ENCODE measurements at regions not wholly inside any gene's neighbourhood (a gene's known extent, or its start where the extent isn't known, plus 50 kb on each side); places are given as distances from the start of the nearest gene placed in this dataset.

DNA sequence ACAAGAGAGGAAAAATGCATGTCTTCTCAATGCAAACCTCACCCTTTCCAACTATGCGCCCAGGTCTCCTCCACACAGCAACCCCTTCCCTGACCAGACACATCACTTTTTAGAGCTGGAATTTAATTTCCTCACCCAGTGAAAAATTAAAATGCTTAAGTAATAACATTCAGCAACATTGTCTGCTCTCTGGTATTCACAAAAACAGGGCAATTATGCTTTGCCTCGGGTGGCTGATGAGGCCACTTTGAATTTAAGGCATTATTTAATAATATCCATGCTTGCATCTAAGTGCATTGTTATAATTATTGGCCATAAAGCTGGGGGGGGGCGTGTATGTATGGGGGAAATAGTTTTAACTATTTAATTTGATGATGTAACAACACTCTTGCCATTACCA lies 777.8 kb upstream of the NRSN1 start:
- no peaks in the 10 kb centered on the region for H3K4me1 ChIP-seq (ENCODE audit: insufficient read depth, low read length)
- no peak overlapping the region for H3K27ac ChIP-seq (ENCODE audit: low read length)
- DNase-seq (no peak), ATAC-seq (ENCODE audit: insufficient read depth, low read depth) (no peak)
- no peak overlapping the region for H3K4me3 ChIP-seq (ENCODE audit: low read depth in 1 of 2, low read length in 2 of 2)
- H3K36me3 ChIP-seq (ENCODE audit: insufficient read depth, low read length) = no peaks in the 10 kb centered on the region
- H4K20me1 ChIP-seq (ENCODE audit: insufficient read depth, low read length) = no peaks in the 10 kb centered on the region
- H3K9ac ChIP-seq (ENCODE audit: low read depth, low read length) = no peak overlapping the region
- TF ChIP-seq EZH2 (IDR thresholded peaks at IDR 0.05; ENCODE audit: borderline replicate concordance, low read depth, low read length, severe bottlenecking) = no peak
- TF ChIP-seq, protein P1, sequence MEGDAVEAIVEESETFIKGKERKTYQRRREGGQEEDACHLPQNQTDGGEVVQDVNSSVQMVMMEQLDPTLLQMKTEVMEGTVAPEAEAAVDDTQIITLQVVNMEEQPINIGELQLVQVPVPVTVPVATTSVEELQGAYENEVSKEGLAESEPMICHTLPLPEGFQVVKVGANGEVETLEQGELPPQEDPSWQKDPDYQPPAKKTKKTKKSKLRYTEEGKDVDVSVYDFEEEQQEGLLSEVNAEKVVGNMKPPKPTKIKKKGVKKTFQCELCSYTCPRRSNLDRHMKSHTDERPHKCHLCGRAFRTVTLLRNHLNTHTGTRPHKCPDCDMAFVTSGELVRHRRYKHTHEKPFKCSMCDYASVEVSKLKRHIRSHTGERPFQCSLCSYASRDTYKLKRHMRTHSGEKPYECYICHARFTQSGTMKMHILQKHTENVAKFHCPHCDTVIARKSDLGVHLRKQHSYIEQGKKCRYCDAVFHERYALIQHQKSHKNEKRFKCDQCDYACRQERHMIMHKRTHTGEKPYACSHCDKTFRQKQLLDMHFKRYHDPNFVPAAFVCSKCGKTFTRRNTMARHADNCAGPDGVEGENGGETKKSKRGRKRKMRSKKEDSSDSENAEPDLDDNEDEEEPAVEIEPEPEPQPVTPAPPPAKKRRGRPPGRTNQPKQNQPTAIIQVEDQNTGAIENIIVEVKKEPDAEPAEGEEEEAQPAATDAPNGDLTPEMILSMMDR (IDR thresholded peaks at IDR 0.05; ENCODE audit: borderline replicate concordance, extremely low read depth, low read length, poor library complexity, severe bottlenecking) = no peak
- H3K4me2 ChIP-seq (ENCODE audit: insufficient read depth, low read length) = no peak overlapping the region
- H2AFZ ChIP-seq (ENCODE audit: low read depth, low read length) = no peak overlapping the region
- no peaks in the 10 kb centered on the region for H3K9me3 ChIP-seq (ENCODE audit: insufficient read depth, low read length, severe bottlenecking)
- no peaks in the 10 kb centered on the region for H3K27me3 ChIP-seq (ENCODE audit: insufficient read depth, low read length, poor library complexity)
- no peaks in the 10 kb centered on the region for H3K79me2 ChIP-seq (ENCODE audit: insufficient read depth, low read length)

DNA sequence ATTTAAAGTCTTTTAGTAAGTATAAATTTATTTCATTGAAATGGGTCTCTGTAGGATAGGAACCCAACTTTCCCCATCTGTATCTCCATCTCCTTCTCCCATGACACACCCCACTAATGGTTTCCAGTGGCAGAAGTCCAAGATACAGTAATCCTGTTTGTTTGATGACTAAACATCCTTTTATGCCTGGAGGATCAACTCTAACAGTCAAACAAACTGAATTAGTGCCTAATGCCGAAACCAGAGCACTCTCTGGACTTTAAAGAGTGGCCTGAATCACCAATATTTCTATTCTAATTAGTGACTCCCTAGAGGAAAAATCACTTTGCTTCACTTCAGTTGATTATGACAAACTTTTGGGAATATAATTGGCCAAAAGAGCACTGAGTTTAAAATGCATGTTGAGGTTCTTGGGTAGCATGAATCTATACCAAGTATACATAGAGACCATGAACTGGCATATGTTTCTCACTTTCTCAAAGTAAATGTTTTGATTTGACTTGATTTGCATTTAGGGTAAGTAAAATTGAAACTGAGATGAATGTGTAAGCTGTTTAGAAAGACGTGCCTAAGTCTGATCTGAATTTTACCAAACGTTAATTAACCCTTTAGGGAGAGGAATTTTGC lies 776.4 kb upstream of the NRSN1 start:
- no peaks in the 10 kb centered on the region for H3K4me1 ChIP-seq (ENCODE audit: insufficient read depth, low read length)
- TF ChIP-seq EZH2 (IDR thresholded peaks at IDR 0.05; ENCODE audit: borderline replicate concordance, low read depth, low read length, severe bottlenecking) = no peak
- TF ChIP-seq, protein P1 (IDR thresholded peaks at IDR 0.05; ENCODE audit: borderline replicate concordance, extremely low read depth, low read length, poor library complexity, severe bottlenecking) = no peak
- H3K36me3 ChIP-seq (ENCODE audit: insufficient read depth, low read length) = no peaks in the 10 kb centered on the region
- H3K4me3 ChIP-seq (ENCODE audit: low read depth in 1 of 2, low read length in 2 of 2) = no peak overlapping the region
- no peak overlapping the region for H3K9ac ChIP-seq (ENCODE audit: low read depth, low read length)
- ATAC-seq (ENCODE audit: insufficient read depth, low read depth) (no peak), DNase-seq (no peak)
- H4K20me1 ChIP-seq (ENCODE audit: insufficient read depth, low read length) = no peaks in the 10 kb centered on the region
- H3K79me2 ChIP-seq (ENCODE audit: insufficient read depth, low read length) = no peaks in the 10 kb centered on the region
- no peaks in the 10 kb centered on the region for H3K27me3 ChIP-seq (ENCODE audit: insufficient read depth, low read length, poor library complexity)
- no peak overlapping the region for H3K27ac ChIP-seq (ENCODE audit: low read length)
- no peak overlapping the region for H3K4me2 ChIP-seq (ENCODE audit: insufficient read depth, low read length)
- H3K9me3 ChIP-seq (ENCODE audit: insufficient read depth, low read length, severe bottlenecking) = no peaks in the 10 kb centered on the region
- H2AFZ ChIP-seq (ENCODE audit: low read depth, low read length) = no peak overlapping the region

GRCh38 chr6:23350752-23351453 lies 775.1 kb upstream of the NRSN1 start:
- Histone ChIP-seq H3K27me3 (ENCODE audit: insufficient read depth, low read length, poor library complexity) (no peaks in the 10 kb centered on the region), H3K79me2 (ENCODE audit: insufficient read depth, low read length) (no peaks in the 10 kb centered on the region), H3K4me1 (ENCODE audit: insufficient read depth, low read length) (no peaks in the 10 kb centered on the region), H3K36me3 (ENCODE audit: insufficient read depth, low read length) (no peaks in the 10 kb centered on the region), H2AFZ (ENCODE audit: low read depth, low read length) (no peak overlapping the region), H3K4me3 (ENCODE audit: low read depth in 1 of 2, low read length in 2 of 2) (no peak overlapping the region), H3K27ac (ENCODE audit: low read length) (no peak overlapping the region), H3K9ac (ENCODE audit: low read depth, low read length) (no peak overlapping the region), H4K20me1 (ENCODE audit: insufficient read depth, low read length) (no peaks in the 10 kb centered on the region), H3K9me3 (ENCODE audit: insufficient read depth, low read length, severe bottlenecking) (no peaks in the 10 kb centered on the region), H3K4me2 (ENCODE audit: insufficient read depth, low read length) (no peak overlapping the region)
- ATAC-seq (ENCODE audit: insufficient read depth, low read depth) (no peak), DNase-seq (no peak)
- TF ChIP-seq, protein P1 (IDR thresholded peaks at IDR 0.05; ENCODE audit: borderline replicate concordance, extremely low read depth, low read length, poor library complexity, severe bottlenecking) = no peak
- no peak for TF ChIP-seq EZH2 (IDR thresholded peaks at IDR 0.05; ENCODE audit: borderline replicate concordance, low read depth, low read length, severe bottlenecking)

Measured in DND-41 (cell line).